HEK293 (cell line): ENCODE measurements at regions not wholly inside any gene's neighbourhood (a gene's known extent, or its start where the extent isn't known, plus 50 kb on each side); places are given as distances from the start of the nearest gene placed in this dataset.

Experiments
- CTCF ChIA-PET: fragments of 350-600 bp; formaldehyde crosslinking; extraction: SDS; loops from one replicate; lab custom pipeline; 2021; ENCODE audit warnings: antibody characterized with exemption; lab: Yijun Ruan, JAX
- POLR2A ChIA-PET: fragments of 300-600 bp; formaldehyde crosslinking; extraction: SDS; loops from one replicate; lab custom pipeline; 2020; ENCODE audit warnings: antibody characterized with exemption, inconsistent platforms; lab: Yijun Ruan, JAX
- H3K27ac ChIP-seq: fragments of 200-500 bp; sonication (Bioruptor generic); 2 replicates; pipeline ENCODE4 v1.5.1; 2014; ENCODE audit warnings: low read depth, low read length, control low read depth, inconsistent platforms; ENCODE audit errors: extremely low read depth
- H3K36me3 ChIP-seq, 2 experiments: fragments of 200-500 bp in 1 of 2; sonication (Bioruptor generic) in 1 of 2; 1 replicate in 1 of 2; 2 replicates in 1 of 2; pipeline ENCODE4 v1.5.1; 2014 to 2017; ENCODE audit warnings: inconsistent platforms in 2 of 2, low read length in 2 of 2; ENCODE audit not compliant: control insufficient read depth in 2 of 2, insufficient read depth in 1 of 2
- H3K4me1 ChIP-seq: fragments of 200-500 bp; sonication (Bioruptor generic); 2 replicates; pipeline ENCODE4 v1.5.1; 2014; ENCODE audit warnings: mild to moderate bottlenecking, low read length, inconsistent platforms; ENCODE audit not compliant: control insufficient read depth, insufficient read depth
- H3K4me3 ChIP-seq: 2 replicates; pipeline ENCODE4 v1.5.1; 2011; ENCODE audit warnings: low read depth, mild to moderate bottlenecking, control low read depth, low read length, moderate library complexity
- H3K9me3 ChIP-seq: fragments of 200-500 bp; sonication (Bioruptor generic); 2 replicates; pipeline ENCODE4 v1.5.1; 2014; ENCODE audit warnings: low read depth, low read length, inconsistent platforms; ENCODE audit not compliant: control insufficient read depth, insufficient read depth
- EGR2 ChIP-seq: fragments of 450-650 bp; formaldehyde crosslinking; IDR thresholded peaks from 2 replicates; pipeline ENCODE4 v1.5.1; 2016; ENCODE audit warnings: low read depth, missing biosample characterization, missing genetic modification characterization
- GLI4 ChIP-seq: fragments of 450-650 bp; formaldehyde crosslinking; IDR thresholded peaks from 2 replicates; pipeline ENCODE4 v1.5.1; 2016; ENCODE audit warnings: missing biosample characterization, missing genetic modification characterization
- KLF1 ChIP-seq: fragments of 450-650 bp; formaldehyde crosslinking; IDR thresholded peaks from 2 replicates; pipeline ENCODE4 v1.5.1; 2016; ENCODE audit warnings: missing biosample characterization, missing genetic modification characterization
- OSR2 ChIP-seq: fragments of 450-650 bp; formaldehyde crosslinking; IDR thresholded peaks from 2 replicates; pipeline ENCODE4 v1.5.1; 2016; ENCODE audit warnings: missing biosample characterization, missing genetic modification characterization
- SP2 ChIP-seq: fragments of 450-650 bp; formaldehyde crosslinking; IDR thresholded peaks from 2 replicates; pipeline ENCODE4 v1.5.1; 2016; ENCODE audit warnings: missing biosample characterization, missing genetic modification characterization
- YY1 ChIP-seq: fragments of 450-650 bp; formaldehyde crosslinking; IDR thresholded peaks from 2 replicates; pipeline ENCODE4 v1.5.1; 2018; ENCODE audit warnings: missing biosample characterization, missing genetic modification characterization
- ZBTB6 ChIP-seq: fragments of 450-650 bp; formaldehyde crosslinking; IDR thresholded peaks from 2 replicates; pipeline ENCODE4 v1.5.1; 2017; ENCODE audit warnings: missing biosample characterization, missing genetic modification characterization
- ZFP3 ChIP-seq: fragments of 450-650 bp; formaldehyde crosslinking; IDR thresholded peaks from 2 replicates; pipeline ENCODE4 v1.5.1; 2016; ENCODE audit warnings: low read depth, missing biosample characterization, missing genetic modification characterization
- ZFP69B ChIP-seq: fragments of 450-650 bp; formaldehyde crosslinking; IDR thresholded peaks from 2 replicates; pipeline ENCODE4 v1.5.1; 2016; ENCODE audit warnings: missing biosample characterization, missing genetic modification characterization
- ZNF133 ChIP-seq: fragments of 450-650 bp; formaldehyde crosslinking; IDR thresholded peaks from 2 replicates; pipeline ENCODE4 v1.5.1; 2016; ENCODE audit warnings: missing biosample characterization, missing genetic modification characterization
- ZNF138 ChIP-seq: fragments of 450-650 bp; formaldehyde crosslinking; IDR thresholded peaks from 2 replicates; pipeline ENCODE4 v1.5.1; 2016; ENCODE audit warnings: missing biosample characterization, missing genetic modification characterization, borderline replicate concordance
- ZNF202 ChIP-seq: fragments of 450-650 bp; formaldehyde crosslinking; IDR thresholded peaks from 2 replicates; pipeline ENCODE4 v1.5.1; 2016; ENCODE audit warnings: missing biosample characterization, missing genetic modification characterization, borderline replicate concordance
- ZNF24 ChIP-seq: fragments of 450-650 bp; formaldehyde crosslinking; IDR thresholded peaks from 2 replicates; pipeline ENCODE4 v1.5.1; 2016; ENCODE audit warnings: missing biosample characterization, missing genetic modification characterization
- ZNF302 ChIP-seq: fragments of 450-650 bp; formaldehyde crosslinking; IDR thresholded peaks from 2 replicates; pipeline ENCODE4 v1.5.1; 2016; ENCODE audit warnings: missing biosample characterization, missing genetic modification characterization, low read depth
- ZNF341 ChIP-seq: fragments of 450-650 bp; formaldehyde crosslinking; IDR thresholded peaks from 2 replicates; pipeline ENCODE4; 2016; ENCODE audit warnings: low read depth, missing biosample characterization, missing genetic modification characterization
- ZNF398 ChIP-seq: fragments of 450-650 bp; formaldehyde crosslinking; IDR thresholded peaks from 2 replicates; pipeline ENCODE4 v1.5.1; 2017; ENCODE audit warnings: missing biosample characterization, missing genetic modification characterization
- ZNF433 ChIP-seq: fragments of 450-650 bp; formaldehyde crosslinking; IDR thresholded peaks from 2 replicates; pipeline ENCODE4 v1.5.1; 2016; ENCODE audit warnings: missing biosample characterization, missing genetic modification characterization, low read depth
- ZNF521 ChIP-seq: fragments of 450-650 bp; formaldehyde crosslinking; IDR thresholded peaks from 2 replicates; pipeline ENCODE4 v1.5.1; 2017; ENCODE audit warnings: missing biosample characterization, mild to moderate bottlenecking, missing genetic modification characterization
- ZNF530 ChIP-seq: fragments of 450-650 bp; formaldehyde crosslinking; IDR thresholded peaks from 2 replicates; pipeline ENCODE4 v1.5.1; 2016; ENCODE audit warnings: low read depth, missing biosample characterization, missing genetic modification characterization
- ZNF549 ChIP-seq: fragments of 450-650 bp; IDR thresholded peaks from 2 replicates; pipeline ENCODE4 v1.5.1; 2018; ENCODE audit warnings: missing biosample characterization, missing genetic modification characterization, mild to moderate bottlenecking, inconsistent platforms, moderate library complexity
- ZNF777 ChIP-seq: fragments of 450-650 bp; formaldehyde crosslinking; IDR thresholded peaks from 2 replicates; pipeline ENCODE4 v1.5.1; 2017; ENCODE audit warnings: missing biosample characterization, missing genetic modification characterization, borderline replicate concordance
- ZNF785 ChIP-seq: fragments of 450-650 bp; formaldehyde crosslinking; IDR thresholded peaks from 2 replicates; pipeline ENCODE4 v1.5.1; 2016; ENCODE audit warnings: missing biosample characterization, missing genetic modification characterization
- ZXDB ChIP-seq: fragments of 450-650 bp; formaldehyde crosslinking; IDR thresholded peaks from 2 replicates; pipeline ENCODE4 v1.5.1; 2016; ENCODE audit warnings: missing biosample characterization, missing genetic modification characterization

- POLR2A ChIA-PET: no interaction called here
- no peaks in the 10 kb centered on the region for H3K36me3 ChIP-seq
- CTCF ChIA-PET: interaction anchor here (0.6 to 5.0 kb wide), 14 partner anchors 15 to 269 kb away, joined by 3 to 37 read pairs (median 6); no protein-coding TSS in a partner anchor
- TF ChIP-seq OSR2 (tag by site-specific recombination): no peak
- no peak for TF ChIP-seq ZNF530
- TF ChIP-seq KLF1: no peak
- no peak for TF ChIP-seq ZNF433
- TF ChIP-seq EGR2 (tag by site-specific recombination): no peak
- no peak for TF ChIP-seq ZNF549 (tag by site-specific recombination)
- no peak for TF ChIP-seq ZNF138 (tag by site-specific recombination)
- TF ChIP-seq ZNF302 (tag by site-specific recombination): no peak
- no peak for TF ChIP-seq ZNF133 (tag by site-specific recombination)
- H3K9me3 ChIP-seq: no peaks in the 10 kb centered on the region
- H3K4me1 ChIP-seq: peaks cover 5% of the 10 kb centered on the region
- H3K27ac ChIP-seq: no peak overlapping the region
- H3K4me3 ChIP-seq: no peak overlapping the region
Observed at GRCh38 chr2:196336207-196336606, 164.8 kb upstream of the STK17B start.

- no peaks in the 10 kb centered on the region for H3K9me3 ChIP-seq
- H3K27ac ChIP-seq: no peak overlapping the region
- ChIA-PET CTCF (interaction anchor here (0.6 to 5.0 kb wide), 25 partner anchors 8 to 521 kb away, joined by 3 to 37 read pairs (median 5); no protein-coding TSS in a partner anchor), POLR2A (interaction anchor here (0.7 kb wide), 1 partner anchor 200 kb away, joined by 3 read pairs; no protein-coding TSS in a partner anchor)
- no peaks in the 10 kb centered on the region for H3K36me3 ChIP-seq
- H3K4me1 ChIP-seq: peaks cover under 1% of the 10 kb centered on the region; the same call in 1 of the 2 replicates
- TF ChIP-seq ZBTB6 (tag by site-specific recombination) (no peak), YY1 (tag by site-specific recombination) (no peak), GLI4 (tag by site-specific recombination) (no peak), ZNF398 (tag by site-specific recombination) (no peak), ZXDB (no peak), ZNF521 (tag by site-specific recombination) (no peak), ZNF202 (no peak), ZNF341 (tag by site-specific recombination) (no peak), ZNF777 (tag by site-specific recombination) (no peak), ZFP69B (tag by site-specific recombination) (no peak), SP2 (no peak), ZNF785 (tag by site-specific recombination) (no peak), ZFP3 (no peak), ZNF24 (tag by site-specific recombination) (no peak)
- H3K4me3 ChIP-seq: no peak overlapping the region
Observed at GRCh38 chr2:196336715-196337114, 165.3 kb upstream of the STK17B start.
